ENCODE measurements at regions not wholly inside any gene's neighbourhood (a gene's known extent, or its start where the extent isn't known, plus 50 kb on each side); places are given as distances from the start of the nearest gene placed in this dataset.
"Not testable (repeated sequence)": the region's sequence is repeated elsewhere in the genome, so short reads cannot be mapped to it uniquely, and the experiment has no call there.

GRCh38 chr11:23257088-23257487, 396.8 kb upstream of the CCDC179 start:
- no peak for DNase-seq (ENCODE audit: low spot score)

GRCh38 chr11:23257556-23257955, 397.3 kb upstream of the CCDC179 start:
- no peak for DNase-seq (ENCODE audit: low spot score)

GRCh38 chr11:23263466-23263865, 403.2 kb upstream of the CCDC179 start:
- DNase-seq (ENCODE audit: low spot score), result peak; percentile 63

GRCh38 chr11:23272095-23272494, 411.8 kb upstream of the CCDC179 start:
- DNase-seq (ENCODE audit: low spot score), result no peak

GRCh38 chr11:23278121-23278520, 417.8 kb upstream of the CCDC179 start:
- peak; percentile 11 for DNase-seq (ENCODE audit: low spot score)

- DNase-seq (ENCODE audit: low spot score), result no peak
Measured at GRCh38 chr11:23280088-23280487, 419.8 kb upstream of the CCDC179 start.

- DNase-seq (ENCODE audit: low spot score), result no peak
Measured at GRCh38 chr11:23283666-23284065, 423.4 kb upstream of the CCDC179 start.

GRCh38 chr11:23284631-23285030, 424.4 kb upstream of the CCDC179 start:
- no peak for DNase-seq (ENCODE audit: low spot score)

- DNase-seq (ENCODE audit: low spot score), result peak; percentile 14
Measured at GRCh38 chr11:23288003-23288783, 427.9 kb upstream of the CCDC179 start.

- DNase-seq (ENCODE audit: low spot score), result no peak
Measured at GRCh38 chr11:23295241-23295640, 435.0 kb upstream of the CCDC179 start.

GRCh38 chr11:23308041-23308440, 447.8 kb upstream of the CCDC179 start:
- no peak for DNase-seq (ENCODE audit: low spot score)

- DNase-seq (ENCODE audit: low spot score), result no peak
Measured at GRCh38 chr11:23310276-23310675, 450.0 kb upstream of the CCDC179 start.

GRCh38 chr11:23311986-23312940, 452.0 kb upstream of the CCDC179 start:
- peak; percentile 3 for DNase-seq (ENCODE audit: low spot score)

GRCh38 chr11:23313001-23313400, 452.7 kb upstream of the CCDC179 start:
- no peak for DNase-seq (ENCODE audit: low spot score)

GRCh38 chr11:23314162-23314561, 453.9 kb upstream of the CCDC179 start:
- no peak for DNase-seq (ENCODE audit: low spot score)

- no peak for DNase-seq (ENCODE audit: low spot score)
Measured at GRCh38 chr11:23315286-23315685, 455.0 kb upstream of the CCDC179 start.

- DNase-seq (ENCODE audit: low spot score), result no peak
Measured at GRCh38 chr11:23317816-23318215, 457.5 kb upstream of the CCDC179 start.

GRCh38 chr11:23318670-23319069, 458.4 kb upstream of the CCDC179 start:
- DNase-seq (ENCODE audit: low spot score), result no peak

GRCh38 chr11:23320131-23320530, 459.9 kb upstream of the CCDC179 start:
- DNase-seq (ENCODE audit: low spot score), result no peak

GRCh38 chr11:23335586-23335985, 475.3 kb upstream of the CCDC179 start:
- DNase-seq (ENCODE audit: low spot score), result not testable (repeated sequence)

GRCh38 chr11:23336961-23337360, 476.7 kb upstream of the CCDC179 start:
- no peak for DNase-seq (ENCODE audit: low spot score)

- no peak for DNase-seq (ENCODE audit: low spot score)
Measured at GRCh38 chr11:23353611-23354010, 493.3 kb upstream of the CCDC179 start.

GRCh38 chr11:23359297-23359696, 499.0 kb upstream of the CCDC179 start:
- DNase-seq (ENCODE audit: low spot score), result peak; percentile 92
